GM23338 (cell line): ENCODE measurements at regions not wholly inside any gene's neighbourhood (a gene's known extent, or its start where the extent isn't known, plus 50 kb on each side); places are given as distances from the start of the nearest gene placed in this dataset.

Experiments used
- ATAC-seq: fragments of 200-7000 bp; cut with Tn5 transposase; 3 replicates; pipeline ENCODE4 v1.9.1; 2020
- DNase-seq: peaks from one replicate; pipeline ENCODE4 v3.0.0-alpha.2; 2015; ENCODE audit warnings: low spot score
- H2AFZ ChIP-seq: fragments of 200-600 bp; sonication (generic); 2 replicates; pipeline ENCODE4 v1.8.0; 2016; ENCODE audit warnings: antibody characterized with exemption, mild to moderate bottlenecking, moderate library complexity
- H3F3A ChIP-seq: fragments of 200-600 bp; sonication (generic); replicated peaks from 2 replicates; pipeline ENCODE4 v1.8.0; 2017; ENCODE audit warnings: antibody characterized with exemption, mixed run types, low read depth
- H3K27ac ChIP-seq: fragments of 200-600 bp; sonication (generic); 2 replicates; pipeline ENCODE4 v1.6.1; 2016; ENCODE audit warnings: low read depth
- H3K27me3 ChIP-seq: fragments of 200-600 bp; sonication (generic); 2 replicates; pipeline ENCODE4 v1.8.0; 2016; ENCODE audit warnings: mild to moderate bottlenecking, mixed run types, moderate library complexity; ENCODE audit not compliant: insufficient read depth
- H3K36me3 ChIP-seq: fragments of 200-600 bp; sonication (generic); 2 replicates; pipeline ENCODE4 v1.8.0; 2016; ENCODE audit warnings: mild to moderate bottlenecking; ENCODE audit not compliant: insufficient read depth
- H3K4me1 ChIP-seq: fragments of 200-600 bp; sonication (generic); 2 replicates; pipeline ENCODE4 v1.8.0; 2016; ENCODE audit warnings: mild to moderate bottlenecking, moderate library complexity; ENCODE audit not compliant: insufficient read depth
- H3K4me2 ChIP-seq: fragments of 200-600 bp; sonication (generic); 2 replicates; pipeline ENCODE4 v1.7.1; 2017; ENCODE audit warnings: mixed run types
- H3K4me3 ChIP-seq: fragments of 200-600 bp; sonication (generic); 2 replicates; pipeline ENCODE4 v1.6.1; 2016; ENCODE audit warnings: mixed run types
- H3K79me2 ChIP-seq: fragments of 200-600 bp; sonication (generic); replicated peaks from 2 replicates; pipeline ENCODE4 v1.8.0; 2017; ENCODE audit warnings: mild to moderate bottlenecking; ENCODE audit not compliant: insufficient read depth
- H3K9me2 ChIP-seq: fragments of 200-600 bp; sonication (generic); 2 replicates; pipeline ENCODE4 v1.8.0; 2017; ENCODE audit not compliant: insufficient read depth
- H4K20me1 ChIP-seq: fragments of 200-600 bp; sonication (generic); replicated peaks from 2 replicates; pipeline ENCODE4 v1.8.0; 2017; ENCODE audit warnings: mild to moderate bottlenecking; ENCODE audit not compliant: insufficient read depth
- H3K27ac Mint-ChIP-seq: 2 replicates; pipeline ENCODE4 v1.8.0; 2020; ENCODE audit warnings: inconsistent platforms, mild to moderate bottlenecking, moderate library complexity, mixed read lengths
- H3K27me3 Mint-ChIP-seq: 3 replicates; pipeline ENCODE4 v1.8.0; 2022; ENCODE audit warnings: low read depth, mild to moderate bottlenecking, moderate library complexity, mixed read lengths, inconsistent platforms; ENCODE audit not compliant: insufficient read depth, poor library complexity
- H3K36me3 Mint-ChIP-seq: 3 replicates; pipeline ENCODE4 v1.8.0; 2021; ENCODE audit warnings: low read depth, mild to moderate bottlenecking, inconsistent platforms, moderate library complexity, mixed read lengths
- H3K4me1 Mint-ChIP-seq: 3 replicates; pipeline ENCODE4 v1.8.0; 2020; ENCODE audit warnings: mild to moderate bottlenecking, inconsistent platforms, mixed read lengths
- H3K4me3 Mint-ChIP-seq: 3 replicates; pipeline ENCODE4 v1.8.0; 2021; ENCODE audit warnings: moderate library complexity, mild to moderate bottlenecking, inconsistent platforms, mixed read lengths
- H3K9me3 Mint-ChIP-seq: 3 replicates; pipeline ENCODE4 v1.8.0; 2020; ENCODE audit warnings: moderate library complexity, mild to moderate bottlenecking, inconsistent platforms, mixed read lengths
- CREB1 ChIP-seq: fragments of 250-450 bp; sonication (Bioruptor Pico); IDR thresholded peaks from 2 replicates; pipeline ENCODE4 v1.5.0; 2020; ENCODE audit warnings: low read depth, mild to moderate bottlenecking, moderate library complexity
- ETS1 ChIP-seq: IDR thresholded peaks from 2 replicates; pipeline ENCODE4 v1.6.1; 2016; ENCODE audit warnings: antibody characterized with exemption
- EZH2phosphoT487 ChIP-seq: fragments of 200-600 bp; sonication (generic); IDR thresholded peaks from one replicate; pipeline ENCODE4 v1.8.1; 2018; ENCODE audit warnings: antibody characterized with exemption; ENCODE audit not compliant: unreplicated experiment
- JUNB ChIP-seq: IDR thresholded peaks from one replicate; pipeline ENCODE4 v1.6.1; 2016; ENCODE audit warnings: antibody characterized with exemption; ENCODE audit not compliant: unreplicated experiment
- NANOG ChIP-seq: IDR thresholded peaks from 2 replicates; pipeline ENCODE4 v1.6.1; 2016; ENCODE audit warnings: antibody characterized with exemption, borderline replicate concordance
- POLR2AphosphoS5 ChIP-seq: IDR thresholded peaks from 2 replicates; pipeline ENCODE4 v1.6.1; 2016; ENCODE audit warnings: antibody characterized with exemption, low read depth
- REST ChIP-seq: IDR thresholded peaks from one replicate; pipeline ENCODE4 v1.6.1; 2018; ENCODE audit warnings: antibody characterized with exemption; ENCODE audit not compliant: unreplicated experiment
- STAT1 ChIP-seq: IDR thresholded peaks from one replicate; pipeline ENCODE4 v1.6.1; 2016; ENCODE audit warnings: antibody characterized with exemption; ENCODE audit not compliant: unreplicated experiment
- ZNF114 ChIP-seq: fragments of 250-450 bp; sonication (Bioruptor Pico); IDR thresholded peaks from 2 replicates; pipeline ENCODE4 v1.5.0; 2020; ENCODE audit warnings: mild to moderate bottlenecking, moderate library complexity
- ZNF462 ChIP-seq: fragments of 250-450 bp; sonication (Bioruptor Pico); IDR thresholded peaks from 2 replicates; pipeline ENCODE4 v1.5.0; 2020; ENCODE audit warnings: mild to moderate bottlenecking, moderate library complexity
- TF ChIP-seq, protein P1 (sequence below), 2 experiments: fragments of 200-600 bp in 1 of 2; sonication (generic) in 1 of 2; conservative IDR thresholded peaks; 2 replicates each; pipeline versions ENCODE4 v1.5.1 to v1.6.1; 2016 to 2017; ENCODE audit warnings: antibody characterized with exemption in 2 of 2, low read depth in 2 of 2, mild to moderate bottlenecking in 2 of 2, moderate library complexity in 1 of 2

- TF ChIP-seq POLR2AphosphoS5: no peak
- TF ChIP-seq STAT1: no peak
- no peak for TF ChIP-seq CREB1 (CRISPR knock-in tag)
These were observed 226.5 kb upstream of the TMEM72 start (continued) for GRCh38 chr10:44684661-44685060.

DNA sequence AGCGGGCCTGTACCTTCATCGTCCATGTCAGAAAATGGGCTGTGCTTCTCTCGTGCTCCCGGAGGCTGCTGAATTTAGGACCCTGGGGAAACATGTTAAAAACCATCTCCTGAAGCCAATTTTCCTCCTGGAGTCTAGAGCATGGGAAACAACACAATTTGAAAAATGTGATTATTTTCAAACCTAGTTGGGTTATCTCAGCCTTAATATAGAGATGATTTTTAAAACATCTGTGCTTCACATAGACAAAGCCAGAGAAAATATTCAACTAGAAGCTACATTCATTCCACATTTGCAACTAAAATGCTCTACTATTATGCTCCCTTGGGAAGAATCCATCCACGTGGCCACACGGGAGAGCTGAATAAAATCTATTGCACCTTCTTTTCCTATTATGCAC lies 225.9 kb upstream of the TMEM72 start:
- no peak overlapping the region for H3K4me3 ChIP-seq
- no peaks in the 10 kb centered on the region for H3K36me3 Mint-ChIP-seq
- DNase-seq (no peak), ATAC-seq (no peak)
- H3K36me3 ChIP-seq: no peaks in the 10 kb centered on the region
- no peak overlapping the region for H3K27ac ChIP-seq
- H3K79me2 ChIP-seq: no peaks in the 10 kb centered on the region
- H3K9me2 ChIP-seq: peaks cover 9% of the 10 kb centered on the region; the same call in 1 of the 2 replicates
- H3K4me1 ChIP-seq: 0 out of 2 replicates have a peak, but pooled peaks cover 2% of the 10 kb centered on the region
- TF ChIP-seq NANOG (no peak), CREB1 (CRISPR knock-in tag) (no peak), ZNF114 (CRISPR knock-in tag) (no peak), JUNB (no peak), EZH2phosphoT487 (no peak), STAT1 (no peak), ZNF462 (no peak), ETS1 (no peak), REST (no peak)
- TF ChIP-seq, protein P1, sequence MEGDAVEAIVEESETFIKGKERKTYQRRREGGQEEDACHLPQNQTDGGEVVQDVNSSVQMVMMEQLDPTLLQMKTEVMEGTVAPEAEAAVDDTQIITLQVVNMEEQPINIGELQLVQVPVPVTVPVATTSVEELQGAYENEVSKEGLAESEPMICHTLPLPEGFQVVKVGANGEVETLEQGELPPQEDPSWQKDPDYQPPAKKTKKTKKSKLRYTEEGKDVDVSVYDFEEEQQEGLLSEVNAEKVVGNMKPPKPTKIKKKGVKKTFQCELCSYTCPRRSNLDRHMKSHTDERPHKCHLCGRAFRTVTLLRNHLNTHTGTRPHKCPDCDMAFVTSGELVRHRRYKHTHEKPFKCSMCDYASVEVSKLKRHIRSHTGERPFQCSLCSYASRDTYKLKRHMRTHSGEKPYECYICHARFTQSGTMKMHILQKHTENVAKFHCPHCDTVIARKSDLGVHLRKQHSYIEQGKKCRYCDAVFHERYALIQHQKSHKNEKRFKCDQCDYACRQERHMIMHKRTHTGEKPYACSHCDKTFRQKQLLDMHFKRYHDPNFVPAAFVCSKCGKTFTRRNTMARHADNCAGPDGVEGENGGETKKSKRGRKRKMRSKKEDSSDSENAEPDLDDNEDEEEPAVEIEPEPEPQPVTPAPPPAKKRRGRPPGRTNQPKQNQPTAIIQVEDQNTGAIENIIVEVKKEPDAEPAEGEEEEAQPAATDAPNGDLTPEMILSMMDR (conservative IDR thresholded peaks at IDR 0.05; ENCODE audit: low read depth in 2 of 2): no peak
- H3K27me3 ChIP-seq: no peaks in the 10 kb centered on the region
- peak overlapping the region; percentile 50; the same call in 1 of the 2 replicates for H2AFZ ChIP-seq
- H4K20me1 ChIP-seq: no peaks in the 10 kb centered on the region
- H3F3A ChIP-seq: no peaks in the 10 kb centered on the region
- H3K4me2 ChIP-seq: no peak overlapping the region
- no peak overlapping the region for H3K4me3 Mint-ChIP-seq
- H3K27ac Mint-ChIP-seq: no peak overlapping the region
- H3K4me1 Mint-ChIP-seq: peaks cover 9% of the 10 kb centered on the region; the same call in 2 of the 3 replicates
- H3K27me3 Mint-ChIP-seq: no peaks in the 10 kb centered on the region
- no peaks in the 10 kb centered on the region for H3K9me3 Mint-ChIP-seq
